ENCODE measurements at regions not wholly inside any gene's neighbourhood (a gene's known extent, or its start where the extent isn't known, plus 50 kb on each side); places are given as distances from the start of the nearest gene placed in this dataset.

GRCh38 chr5:34604119-34604675 is 51.9 kb upstream of the RAI14 start:
- TF ChIP-seq CTCF (conservative IDR thresholded peaks at IDR 0.05) (no peak), EZH2 (IDR thresholded peaks at IDR 0.05; ENCODE audit: low read depth) (no peak)

All from PC-9 (cell line).